ENCODE measurements at regions not wholly inside any gene's neighbourhood (a gene's known extent, or its start where the extent isn't known, plus 50 kb on each side); places are given as distances from the start of the nearest gene placed in this dataset.
"Not testable (repeated sequence)": the region's sequence is repeated elsewhere in the genome, so short reads cannot be mapped to it uniquely, and the experiment has no call there.

- TF ChIP-seq GATA1 (IDR thresholded peaks at IDR 0.05; ENCODE audit: low read depth, low read length) (no peak), POLR2A (IDR thresholded peaks at IDR 0.05; ENCODE audit: low read length) (no peak)
- no peak for DNase-seq
These were observed 1958.9 kb upstream of the TENM3 start for GRCh38 chr4:180284267-180284666.

DNA sequence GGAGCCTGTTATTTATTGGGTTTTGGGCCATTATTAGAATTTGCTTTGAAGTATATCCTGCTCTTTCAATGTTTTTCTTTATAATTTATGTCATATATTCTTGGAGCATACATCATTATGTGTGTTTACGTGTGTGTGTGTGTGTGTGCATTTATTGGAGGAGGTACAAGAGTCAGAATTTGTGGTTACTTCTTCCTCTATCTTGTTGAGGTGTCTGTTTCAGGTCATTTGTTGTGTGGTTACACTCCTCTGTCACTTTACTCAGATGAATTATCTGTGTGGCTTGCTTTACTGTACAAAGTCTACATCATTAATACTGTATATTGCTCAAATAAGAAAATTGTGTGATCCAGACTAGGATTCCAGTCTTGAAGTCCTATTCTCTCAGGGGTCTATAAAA, 1957.4 kb upstream of the TENM3 start:
- TF ChIP-seq POLR2A (IDR thresholded peaks at IDR 0.05; ENCODE audit: low read length) (no peak), GATA1 (IDR thresholded peaks at IDR 0.05; ENCODE audit: low read depth, low read length) (no peak)

DNA sequence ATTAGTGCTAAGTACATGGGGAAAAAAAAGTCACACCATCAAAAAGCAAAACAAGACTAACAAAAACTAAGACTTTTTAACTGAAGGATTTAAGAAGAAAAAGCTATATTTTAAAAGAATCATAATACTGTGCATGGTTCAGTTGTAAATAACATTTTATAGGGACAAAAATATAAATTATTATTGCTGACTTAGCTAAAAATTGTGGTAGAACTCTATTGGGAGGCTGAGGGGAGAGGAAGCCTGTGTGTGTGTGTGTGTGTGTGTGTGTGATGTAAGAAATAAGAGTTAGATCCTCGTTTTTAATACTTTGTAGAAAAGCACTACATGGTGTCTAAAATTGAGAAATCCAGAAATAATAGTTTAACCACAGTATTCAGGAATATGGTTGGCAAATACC, 1950.9 kb upstream of the TENM3 start:
- DNase-seq, result no peak
- no peak for TF ChIP-seq GATA1 (IDR thresholded peaks at IDR 0.05; ENCODE audit: low read depth, low read length)

More for the DNA sequence above, 1957.4 kb upstream of the TENM3 start:
- DNase-seq, result no peak

GRCh38 chr4:180296036-180296599, 1947.1 kb upstream of the TENM3 start:
- no peak for DNase-seq
- no peak for TF ChIP-seq GATA1 (IDR thresholded peaks at IDR 0.05; ENCODE audit: low read depth, low read length)
- TF ChIP-seq POLR2A (IDR thresholded peaks at IDR 0.05; ENCODE audit: low read length), result no peak

GRCh38 chr4:180304321-180304720, 1938.9 kb upstream of the TENM3 start:
- DNase-seq, result no peak
- TF ChIP-seq POLR2A (IDR thresholded peaks at IDR 0.05; ENCODE audit: low read length), result no peak
- no peak for TF ChIP-seq GATA1 (IDR thresholded peaks at IDR 0.05; ENCODE audit: low read depth, low read length)

GRCh38 chr4:180310616-180311015, 1932.6 kb upstream of the TENM3 start:
- no peak for DNase-seq
- no peak for TF ChIP-seq GATA1 (IDR thresholded peaks at IDR 0.05; ENCODE audit: low read depth, low read length)
- TF ChIP-seq POLR2A (IDR thresholded peaks at IDR 0.05; ENCODE audit: low read length), result no peak

DNA sequence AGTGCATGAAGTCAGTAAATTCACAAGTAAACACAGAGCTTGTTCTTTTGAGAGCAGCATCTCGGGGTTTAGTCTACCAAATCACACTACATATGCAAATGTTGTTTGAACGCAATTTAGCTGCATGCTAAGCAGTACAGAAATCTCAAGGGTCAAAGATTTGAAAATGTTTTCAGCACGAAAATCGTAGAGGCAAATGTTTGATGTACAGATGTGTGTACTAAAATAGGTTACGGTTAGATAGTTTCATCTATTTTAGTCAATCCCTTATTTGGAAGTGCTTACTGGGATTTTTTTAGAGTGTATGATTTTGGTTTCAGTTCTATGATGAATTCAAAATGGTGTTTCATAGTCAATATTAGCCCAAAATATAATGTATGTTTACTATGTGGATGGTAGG, 1928.2 kb upstream of the TENM3 start:
- TF ChIP-seq POLR2A (IDR thresholded peaks at IDR 0.05; ENCODE audit: low read length) (no peak), GATA1 (IDR thresholded peaks at IDR 0.05; ENCODE audit: low read depth, low read length) (no peak)
- no peak for DNase-seq

DNA sequence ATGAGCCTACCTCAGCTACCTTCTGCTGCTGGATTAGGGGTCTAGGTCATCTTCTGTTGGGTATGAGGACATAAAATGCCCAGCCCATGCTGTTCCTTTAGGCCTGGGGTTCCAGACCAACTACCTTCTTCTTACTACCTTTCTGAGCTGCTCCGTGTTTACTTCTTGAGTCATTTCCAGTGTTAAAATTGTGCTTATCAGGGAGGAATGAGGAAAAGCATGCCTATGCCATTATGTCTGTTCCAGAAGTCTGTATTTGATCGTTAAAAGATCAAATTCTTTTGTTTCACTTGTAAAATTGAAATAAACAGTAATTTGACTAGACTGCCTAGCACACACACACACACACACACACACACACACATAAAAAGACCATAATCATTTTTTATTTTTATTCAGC, 1912.7 kb upstream of the TENM3 start:
- TF ChIP-seq POLR2A (IDR thresholded peaks at IDR 0.05; ENCODE audit: low read length), result no peak
- TF ChIP-seq GATA1 (IDR thresholded peaks at IDR 0.05; ENCODE audit: low read depth, low read length), result no peak
- no peak for DNase-seq

- no peak for DNase-seq
- TF ChIP-seq GATA1 (IDR thresholded peaks at IDR 0.05; ENCODE audit: low read depth, low read length) (no peak), POLR2A (IDR thresholded peaks at IDR 0.05; ENCODE audit: low read length) (no peak)
These were observed 1910.0 kb upstream of the TENM3 start for GRCh38 chr4:180333162-180333561.

GRCh38 chr4:180335566-180335965, 1907.6 kb upstream of the TENM3 start:
- DNase-seq, result no peak
- TF ChIP-seq POLR2A (IDR thresholded peaks at IDR 0.05; ENCODE audit: low read length), result no peak
- no peak for TF ChIP-seq GATA1 (IDR thresholded peaks at IDR 0.05; ENCODE audit: low read depth, low read length)

GRCh38 chr4:180336494-180337090, 1906.6 kb upstream of the TENM3 start:
- no peak for DNase-seq
- TF ChIP-seq GATA1 (IDR thresholded peaks at IDR 0.05; ENCODE audit: low read depth, low read length) (no peak), POLR2A (IDR thresholded peaks at IDR 0.05; ENCODE audit: low read length) (no peak)

DNA sequence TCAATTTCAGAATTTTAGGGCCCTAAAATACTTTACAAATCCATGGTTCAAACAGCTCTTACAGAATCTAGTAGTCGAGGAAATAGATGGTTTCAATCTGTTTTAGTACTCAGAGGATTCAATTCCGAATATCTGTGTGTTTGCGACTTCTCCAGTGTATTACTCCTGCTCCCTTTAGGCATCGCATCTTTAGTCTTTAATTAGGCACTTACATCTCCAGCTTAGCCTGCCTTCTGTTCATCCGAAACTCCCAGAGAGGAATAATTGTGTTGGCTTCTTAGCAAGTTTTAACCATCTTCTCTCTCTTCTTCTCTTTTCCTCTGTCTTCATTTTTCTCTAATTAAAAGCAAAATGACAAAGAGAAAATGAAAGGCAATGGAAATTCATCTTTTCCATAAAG, 1901.3 kb upstream of the TENM3 start:
- TF ChIP-seq GATA1 (IDR thresholded peaks at IDR 0.05; ENCODE audit: low read depth, low read length), result no peak
- TF ChIP-seq POLR2A (IDR thresholded peaks at IDR 0.05; ENCODE audit: low read length), result no peak
- no peak for DNase-seq

GRCh38 chr4:180350901-180351300, 1892.3 kb upstream of the TENM3 start:
- no peak for TF ChIP-seq GATA1 (IDR thresholded peaks at IDR 0.05; ENCODE audit: low read depth, low read length)
- no peak for TF ChIP-seq POLR2A (IDR thresholded peaks at IDR 0.05; ENCODE audit: low read length)
- no peak for DNase-seq

DNA sequence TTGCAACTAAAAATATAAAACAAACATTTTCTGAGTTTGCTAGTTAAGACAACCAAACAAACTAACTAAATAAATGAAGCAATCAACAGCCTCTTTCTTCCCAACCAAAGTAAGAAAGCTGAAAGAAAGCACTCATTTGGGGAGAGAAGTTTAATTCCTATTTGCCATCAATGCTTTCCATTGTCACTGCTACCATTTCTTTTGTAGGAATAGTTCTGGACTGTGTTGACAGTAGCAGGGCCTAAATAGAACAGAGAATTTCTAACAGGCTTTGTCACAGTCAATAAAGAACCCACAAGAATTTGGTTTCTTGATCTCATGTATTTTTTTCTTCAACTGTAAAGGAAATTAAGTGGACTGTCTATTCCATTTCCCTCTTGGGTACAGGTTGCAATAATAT, 1886.4 kb upstream of the TENM3 start:
- TF ChIP-seq POLR2A (IDR thresholded peaks at IDR 0.05; ENCODE audit: low read length) (no peak), GATA1 (IDR thresholded peaks at IDR 0.05; ENCODE audit: low read depth, low read length) (no peak)
- no peak for DNase-seq

- DNase-seq, result not testable (repeated sequence)
These were observed 1883.1 kb upstream of the TENM3 start for GRCh38 chr4:180360113-180360512.

- TF ChIP-seq POLR2A (IDR thresholded peaks at IDR 0.05; ENCODE audit: low read length), result no peak
- TF ChIP-seq GATA1 (IDR thresholded peaks at IDR 0.05; ENCODE audit: low read depth, low read length), result no peak
- DNase-seq, result no peak
These were observed 1879.4 kb upstream of the TENM3 start for GRCh38 chr4:180363815-180364214.

Data from erythroblast (primary cell).